ENCODE measurements at regions not wholly inside any gene's neighbourhood (a gene's known extent, or its start where the extent isn't known, plus 50 kb on each side); places are given as distances from the start of the nearest gene placed in this dataset.

GRCh38 chr2:459931-460330 lies 172.0 kb upstream of the ALKAL2 start:
- DNase-seq: no peak
- Mint-ChIP-seq H3K27me3 (ENCODE audit: insufficient read depth) (peaks cover 5% of the 10 kb centered on the region), H3K4me1 (peaks cover 7% of the 10 kb centered on the region), H3K27ac (no peak overlapping the region), H3K4me3 (no peak overlapping the region), H3K9me3 (no peaks in the 10 kb centered on the region), H3K36me3 (ENCODE audit: low read depth) (no peaks in the 10 kb centered on the region)
- Histone ChIP-seq H3K9me3 (ENCODE audit: control insufficient read depth, low read length) (no peaks in the 10 kb centered on the region), H3K27ac (ENCODE audit: low read depth, low read length) (no peak overlapping the region), H3K36me3 (ENCODE audit: control insufficient read depth, insufficient read depth, low read length) (no peaks in the 10 kb centered on the region), H3K4me3 (ENCODE audit: low read length) (no peak overlapping the region), H3K9ac (ENCODE audit: extremely low read depth, low read length, poor library complexity, severe bottlenecking) (no peak overlapping the region), H3K27me3 (ENCODE audit: control insufficient read depth, insufficient read depth, low read length, poor library complexity, severe bottlenecking) (no peaks in the 10 kb centered on the region), H3K4me1 (ENCODE audit: control insufficient read depth, insufficient read depth, low read length) (no peaks in the 10 kb centered on the region)
- WGBS, 2 experiments (ENCODE audit: insufficient coverage in 1 of 2, insufficient read length in 1 of 2): 80 to 81% methylated on average over 3 to 4 of the region's 4 CpGs
- TF ChIP-seq CTCF (conservative IDR thresholded peaks at IDR 0.05): no peak

GRCh38 chr2:458425-458815 lies 170.5 kb upstream of the ALKAL2 start:
- no peak overlapping the region for H3K27ac ChIP-seq (ENCODE audit: low read depth, low read length)
- 61% methylated on average over 3 of the region's 3 CpGs; no CpG with 5 or more reads in 1 of the 2 experiments for WGBS, 2 experiments (ENCODE audit: insufficient coverage in 1 of 2, insufficient read length in 1 of 2)

GRCh38 chr2:457792-458424 lies 170.0 kb upstream of the ALKAL2 start:
- peaks cover 4% of the 10 kb centered on the region for H3K27me3 Mint-ChIP-seq (ENCODE audit: insufficient read depth)
- H3K36me3 ChIP-seq (ENCODE audit: control insufficient read depth, insufficient read depth, low read length): no peaks in the 10 kb centered on the region
- H3K9ac ChIP-seq (ENCODE audit: extremely low read depth, low read length, poor library complexity, severe bottlenecking): no peak overlapping the region
- H3K27me3 ChIP-seq (ENCODE audit: control insufficient read depth, insufficient read depth, low read length, poor library complexity, severe bottlenecking): no peaks in the 10 kb centered on the region
- no peak overlapping the region for H3K4me3 Mint-ChIP-seq
- H3K4me1 ChIP-seq (ENCODE audit: control insufficient read depth, insufficient read depth, low read length): no peaks in the 10 kb centered on the region
- H3K27ac Mint-ChIP-seq: no peak overlapping the region
- H3K4me3 ChIP-seq (ENCODE audit: low read length): no peak overlapping the region
- DNase-seq: no peak
- H3K36me3 Mint-ChIP-seq (ENCODE audit: low read depth): no peaks in the 10 kb centered on the region
- WGBS, 2 experiments (ENCODE audit: insufficient coverage in 1 of 2, insufficient read length in 1 of 2): 72 to 74% methylated on average over 6 to 8 of the region's 8 CpGs
- TF ChIP-seq CTCF (conservative IDR thresholded peaks at IDR 0.05): no peak
- peaks cover 7% of the 10 kb centered on the region for H3K4me1 Mint-ChIP-seq
- no peak overlapping the region for H3K27ac ChIP-seq (ENCODE audit: low read depth, low read length)
- H3K9me3 ChIP-seq (ENCODE audit: control insufficient read depth, low read length): no peaks in the 10 kb centered on the region
- H3K9me3 Mint-ChIP-seq: no peaks in the 10 kb centered on the region

More at GRCh38 chr2:458425-458815, 170.5 kb upstream of the ALKAL2 start:
- Mint-ChIP-seq H3K27ac (no peak overlapping the region), H3K4me1 (peaks cover 7% of the 10 kb centered on the region), H3K27me3 (ENCODE audit: insufficient read depth) (peaks cover 4% of the 10 kb centered on the region), H3K9me3 (no peaks in the 10 kb centered on the region), H3K36me3 (ENCODE audit: low read depth) (no peaks in the 10 kb centered on the region), H3K4me3 (no peak overlapping the region)
- no peak for DNase-seq
- Histone ChIP-seq H3K9me3 (ENCODE audit: control insufficient read depth, low read length) (no peaks in the 10 kb centered on the region), H3K27me3 (ENCODE audit: control insufficient read depth, insufficient read depth, low read length, poor library complexity, severe bottlenecking) (no peaks in the 10 kb centered on the region), H3K9ac (ENCODE audit: extremely low read depth, low read length, poor library complexity, severe bottlenecking) (no peak overlapping the region), H3K4me3 (ENCODE audit: low read length) (no peak overlapping the region), H3K4me1 (ENCODE audit: control insufficient read depth, insufficient read depth, low read length) (no peaks in the 10 kb centered on the region), H3K36me3 (ENCODE audit: control insufficient read depth, insufficient read depth, low read length) (no peaks in the 10 kb centered on the region)
- no peak for TF ChIP-seq CTCF (conservative IDR thresholded peaks at IDR 0.05)
